GM12892 (cell line): ENCODE measurements at regions not wholly inside any gene's neighbourhood (a gene's known extent, or its start where the extent isn't known, plus 50 kb on each side); places are given as distances from the start of the nearest gene placed in this dataset.

Experiments used
- POLR2A ChIP-seq: IDR thresholded peaks from 2 replicates; pipeline ENCODE4 v1.6.1; 2011; ENCODE audit warnings: low read depth, low read length, control low read depth
- POLR2AphosphoS5 ChIP-seq: IDR thresholded peaks from 2 replicates; pipeline ENCODE4 v1.6.1; 2011; ENCODE audit warnings: low read depth, low read length, control low read depth

GRCh38 chr6:14417377-14417776 is 299.8 kb downstream of the CD83 start:
- no peak for TF ChIP-seq POLR2A
- no peak for TF ChIP-seq POLR2AphosphoS5
